Spleen (tissue), 7 donors: ENCODE measurements at regions not wholly inside any gene's neighbourhood (a gene's known extent, or its start where the extent isn't known, plus 50 kb on each side); places are given as distances from the start of the nearest gene placed in this dataset.

Experiments
- CTCF ChIP-seq, 11 experiments: fragments of 200-600 bp in 7 of 11; fragments of 450-650 bp in 4 of 11; sonication (generic) in 4 of 11; IDR thresholded peaks in 8 of 11; conservative IDR thresholded peaks in 3 of 11; 1 replicate in 7 of 11; 2 replicates in 4 of 11; pipeline versions ENCODE4 v1.4.0 to v1.8.0; 2016 to 2021; ENCODE audit warnings: antibody characterized with exemption in 11 of 11, inconsistent platforms in 4 of 11, mild to moderate bottlenecking in 1 of 11
- POLR2A ChIP-seq, 3 donors: fragments of 450-650 bp; IDR thresholded peaks; one replicate each; pipeline ENCODE4 v1.5.1; 2017; ENCODE audit warnings: antibody characterized with exemption in 3 of 3, mild to moderate bottlenecking in 1 of 3
- POLR2AphosphoS5 ChIP-seq, 3 donors: sonication (generic); formaldehyde crosslinking; IDR thresholded peaks; one replicate each; pipeline ENCODE4 v1.5.1; 2017; ENCODE audit warnings: antibody characterized with exemption in 3 of 3
- donor health status: DM: no; HTN: no; CAD: no; lungs with moderate emphysema.
- donor health status: DM: no; HTN: no; CAD: no.
- donor health status: DM: no; HTN: no; CAD: no.

GRCh38 chr5:68077349-68077894, 138.1 kb upstream of the PIK3R1 start:
- TF ChIP-seq POLR2A (IDR thresholded peaks at IDR 0.05) (no peak), CTCF (IDR thresholded peaks at IDR 0.05 in 8 of 11, conservative IDR thresholded peaks at IDR 0.05 in 3 of 11) (no peak), POLR2AphosphoS5 (IDR thresholded peaks at IDR 0.05) (no peak)
